Mesodermal cell (in vitro differentiated cells): ENCODE measurements at regions not wholly inside any gene's neighbourhood (a gene's known extent, or its start where the extent isn't known, plus 50 kb on each side); places are given as distances from the start of the nearest gene placed in this dataset.
"Not testable (repeated sequence)": the region's sequence is repeated elsewhere in the genome, so short reads cannot be mapped to it uniquely, and the experiment has no call there.

Experiments
- H3K27ac ChIP-seq: 2 replicates; pipeline ENCODE4 v1.7.0; 2013; ENCODE audit warnings: mild to moderate bottlenecking, low read depth, low read length, moderate library complexity; ENCODE audit not compliant: severe bottlenecking
- H3K36me3 ChIP-seq: 2 replicates; pipeline ENCODE4 v1.7.1; 2013; ENCODE audit warnings: mild to moderate bottlenecking, low read length, moderate library complexity; ENCODE audit not compliant: control insufficient read depth, insufficient read depth
- H3K4me1 ChIP-seq: one replicate; pipeline ENCODE4 v1.7.1; 2013; ENCODE audit warnings: mild to moderate bottlenecking, low read length; ENCODE audit not compliant: insufficient read depth, control insufficient read depth, poor library complexity, severe bottlenecking
- H3K4me3 ChIP-seq: 2 replicates; pipeline ENCODE4 v1.7.0; 2013; ENCODE audit warnings: low read length, control low read depth, mild to moderate bottlenecking; ENCODE audit not compliant: insufficient read depth, poor library complexity, severe bottlenecking; ENCODE audit errors: extremely low read depth
- H3K9me3 ChIP-seq: 2 replicates; pipeline ENCODE4 v1.7.1; 2013; ENCODE audit warnings: mild to moderate bottlenecking, low read length, moderate library complexity; ENCODE audit not compliant: control insufficient read depth
- WGBS, 2 experiments: methylation state at CpG; one replicate each; pipeline ENCODE4 v1.1.5; 2013; ENCODE audit warnings: missing lambda C conversion rate in 2 of 2; ENCODE audit not compliant: insufficient coverage in 2 of 2; 5-methylcytosine and 5-hydroxymethylcytosine counted together

- H3K9me3 ChIP-seq, H3K4me1 ChIP-seq, H3K4me3 ChIP-seq, H3K36me3 ChIP-seq, H3K27ac ChIP-seq: not testable (repeated sequence)
- no CpG with 5 or more reads among the region's 2 CpGs for WGBS, 2 experiments
Measured at GRCh38 chr12:8332373-8332772, 105.0 kb upstream of the FAM90A1 start.

DNA sequence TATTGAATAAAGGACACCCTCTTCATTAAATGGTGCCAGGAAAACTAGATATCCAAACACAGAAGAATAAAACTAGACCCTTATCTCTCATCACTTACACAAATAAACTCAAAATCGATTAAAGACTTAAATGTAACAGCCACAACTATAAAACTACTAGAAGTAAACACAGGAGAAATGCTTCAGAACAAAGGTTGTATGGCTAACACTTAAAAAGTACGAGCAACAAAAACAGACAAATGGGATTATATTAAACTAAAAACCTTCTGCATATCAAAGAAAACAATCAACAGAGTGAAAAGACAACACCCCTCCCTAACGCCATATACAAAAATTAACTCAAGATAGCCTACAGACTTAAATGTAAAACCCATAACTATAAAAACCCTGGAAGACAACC is 104.7 kb upstream of the CLEC6A start:
- WGBS, 2 experiments: 83% methylated on average over 1 of the region's 3 CpGs; no CpG with 5 or more reads in 1 of the 2 experiments
- H3K36me3 ChIP-seq, H3K4me3 ChIP-seq, H3K4me1 ChIP-seq, H3K9me3 ChIP-seq, H3K27ac ChIP-seq: not testable (repeated sequence)

- H3K4me1 ChIP-seq, H3K36me3 ChIP-seq, H3K4me3 ChIP-seq, H3K27ac ChIP-seq, H3K9me3 ChIP-seq: not testable (repeated sequence)
- WGBS, 2 experiments: no CpG with 5 or more reads among the region's 1 CpG
Measured at GRCh38 chr12:8354741-8355140, 101.0 kb upstream of the CLEC6A start.

DNA sequence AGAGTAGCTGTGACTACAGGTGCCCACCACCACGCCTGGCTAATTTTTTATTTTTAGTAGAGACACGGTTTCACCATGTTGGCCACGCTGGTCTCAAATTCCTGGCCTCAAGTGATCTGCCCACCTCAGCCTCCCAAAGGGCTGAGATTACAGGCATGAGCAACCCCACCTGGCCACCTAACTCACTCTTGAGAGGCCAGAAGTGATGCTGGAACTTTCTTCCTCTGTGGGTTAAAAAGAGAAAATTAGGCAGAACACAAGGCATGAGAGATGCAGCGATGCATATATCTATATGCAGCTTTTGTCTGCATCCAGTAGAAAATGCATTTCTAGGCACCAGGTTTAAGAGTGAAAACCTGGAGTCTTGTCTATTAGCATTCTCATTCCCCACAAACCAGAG is 100.2 kb upstream of the CLEC6A start:
- not testable (repeated sequence) for H3K36me3 ChIP-seq, H3K4me3 ChIP-seq, H3K4me1 ChIP-seq, H3K27ac ChIP-seq, H3K9me3 ChIP-seq
- WGBS, 2 experiments: 82 to 86% methylated on average over 3 to 4 of the region's 4 CpGs

- not testable (repeated sequence) for H3K9me3 ChIP-seq, H3K27ac ChIP-seq, H3K36me3 ChIP-seq, H3K4me1 ChIP-seq, H3K4me3 ChIP-seq
- WGBS, 2 experiments: no CpG with 5 or more reads among the region's 5 CpGs
Measured at GRCh38 chr12:8373744-8374143, 82.0 kb upstream of the CLEC6A start.

DNA sequence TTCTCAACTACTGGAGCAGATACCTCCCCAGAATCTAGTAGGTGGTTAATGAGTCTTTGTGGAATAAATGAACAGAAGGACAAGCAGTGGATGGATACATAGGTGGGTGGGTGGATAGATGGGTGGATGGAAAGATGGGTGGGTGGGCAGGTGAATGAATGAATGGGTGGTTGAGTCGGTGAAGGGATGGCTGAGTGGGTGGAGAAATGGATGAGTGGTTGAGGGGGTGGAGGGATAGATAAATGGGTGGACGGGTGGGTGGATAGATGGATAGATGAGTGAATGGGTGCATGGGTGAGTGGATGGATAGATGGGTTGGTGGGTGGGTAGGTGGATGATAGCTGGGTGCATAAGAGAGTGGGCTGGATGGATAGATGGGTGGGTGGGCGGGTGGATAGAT is 80.6 kb upstream of the CLEC6A start:
- 83 to 96% methylated on average over 1 to 2 of the region's 3 CpGs for WGBS, 2 experiments
- H3K36me3 ChIP-seq, H3K4me1 ChIP-seq, H3K4me3 ChIP-seq, H3K9me3 ChIP-seq, H3K27ac ChIP-seq: not testable (repeated sequence)

GRCh38 chr12:8377756-8378155 is 78.0 kb upstream of the CLEC6A start:
- not testable (repeated sequence) for H3K9me3 ChIP-seq, H3K36me3 ChIP-seq, H3K4me3 ChIP-seq, H3K27ac ChIP-seq, H3K4me1 ChIP-seq
- WGBS, 2 experiments: 40 to 80% methylated on average over 2 to 6 of the region's 6 CpGs

DNA sequence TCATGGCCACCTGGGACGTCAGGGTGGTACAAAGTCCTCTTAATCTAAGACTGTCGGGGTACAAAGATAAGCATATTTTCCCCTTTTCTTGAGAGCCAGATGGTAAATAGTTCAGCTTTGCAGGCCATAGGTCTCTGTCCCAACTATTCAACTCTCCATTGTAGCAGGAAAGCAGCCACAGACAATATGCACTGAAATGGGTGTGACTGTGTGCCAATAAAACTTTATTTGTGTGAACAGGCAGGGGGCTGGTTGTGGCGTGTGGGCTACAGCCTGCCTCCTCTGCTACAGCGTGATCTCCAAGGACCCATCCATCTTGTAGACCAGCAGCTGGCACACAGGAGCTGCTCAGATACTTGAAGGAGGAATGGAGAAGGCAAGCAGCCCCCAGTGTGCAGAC is 73.2 kb upstream of the CLEC6A start:
- not testable (repeated sequence) for H3K9me3 ChIP-seq, H3K4me1 ChIP-seq, H3K4me3 ChIP-seq, H3K27ac ChIP-seq, H3K36me3 ChIP-seq
- 86 to 100% methylated on average over 1 to 2 of the region's 4 CpGs for WGBS, 2 experiments

DNA sequence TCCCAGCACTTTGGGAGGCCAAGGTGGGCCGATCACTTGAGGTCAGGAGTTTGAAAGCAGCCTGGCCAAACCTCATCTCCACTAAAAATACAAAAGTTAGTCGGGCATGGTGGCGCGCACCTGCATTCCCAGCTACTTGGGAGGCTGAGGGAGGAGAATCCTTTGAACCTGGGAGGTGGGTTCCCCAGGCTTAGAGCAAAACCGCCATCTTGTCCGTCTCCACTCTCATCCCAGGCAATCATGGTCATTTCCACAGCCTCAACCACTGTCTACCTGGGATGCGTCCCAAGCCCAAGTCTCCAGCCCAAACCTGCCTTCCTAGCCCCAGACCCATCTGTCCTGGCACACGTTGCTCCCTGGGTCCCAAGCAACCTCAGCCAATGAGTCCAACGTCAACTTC is 71.1 kb upstream of the CLEC6A start:
- H3K4me1 ChIP-seq, H3K36me3 ChIP-seq, H3K27ac ChIP-seq, H3K4me3 ChIP-seq, H3K9me3 ChIP-seq: not testable (repeated sequence)
- 100% methylated on average over 3 to 5 of the region's 9 CpGs for WGBS, 2 experiments

DNA sequence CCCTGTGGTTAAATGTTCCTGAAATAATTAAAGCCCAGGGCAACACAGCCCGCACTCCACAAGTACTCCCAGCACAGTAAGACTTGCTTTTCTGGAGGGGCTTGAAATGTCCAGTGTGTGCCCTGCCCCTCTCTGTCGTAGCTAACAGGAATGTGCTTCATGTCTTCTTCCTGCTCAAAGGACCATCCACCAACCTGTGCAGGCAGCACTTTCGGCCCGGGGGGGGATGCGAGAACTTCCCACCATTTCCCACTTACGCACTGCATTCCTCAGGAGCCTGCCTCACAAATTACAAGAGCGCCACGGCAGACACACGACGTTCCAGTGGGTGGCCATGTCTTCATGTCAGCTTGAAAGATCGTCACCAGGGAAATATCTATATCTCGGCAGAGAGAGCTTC is 70.3 kb upstream of the CLEC6A start:
- not testable (repeated sequence) for H3K4me3 ChIP-seq, H3K4me1 ChIP-seq, H3K36me3 ChIP-seq, H3K27ac ChIP-seq, H3K9me3 ChIP-seq
- WGBS, 2 experiments: 95 to 100% methylated on average over 2 to 6 of the region's 12 CpGs

GRCh38 chr12:8386661-8387060 is 69.1 kb upstream of the CLEC6A start:
- H3K4me1 ChIP-seq, H3K36me3 ChIP-seq, H3K9me3 ChIP-seq, H3K27ac ChIP-seq, H3K4me3 ChIP-seq: not testable (repeated sequence)
- no CpG with 5 or more reads among the region's 2 CpGs for WGBS, 2 experiments

DNA sequence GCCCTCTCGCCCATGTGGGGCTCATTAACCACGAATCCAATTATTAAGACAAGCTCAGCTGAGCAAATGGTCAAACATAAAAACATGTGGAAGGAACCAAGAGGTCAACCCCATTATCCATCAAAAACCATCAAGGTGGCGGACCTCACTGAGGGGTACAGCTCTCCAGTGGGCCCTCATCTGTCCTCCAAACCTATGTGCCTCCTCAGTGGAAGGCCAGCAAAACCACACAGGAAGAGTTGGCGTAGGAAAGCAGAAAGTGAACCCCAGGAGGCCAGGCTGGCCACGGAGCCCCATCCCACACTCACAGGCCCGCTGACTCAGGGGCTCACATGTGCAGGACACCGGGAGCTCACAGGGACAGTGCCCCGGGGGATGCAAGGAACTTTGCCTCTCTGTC is 66.5 kb upstream of the CLEC6A start:
- not testable (repeated sequence) for H3K27ac ChIP-seq, H3K4me1 ChIP-seq, H3K4me3 ChIP-seq, H3K36me3 ChIP-seq, H3K9me3 ChIP-seq
- 78 to 86% methylated on average over 3 to 5 of the region's 8 CpGs for WGBS, 2 experiments
